Esophagus muscularis mucosa (tissue), 4 donors: ENCODE measurements at regions not wholly inside any gene's neighbourhood (a gene's known extent, or its start where the extent isn't known, plus 50 kb on each side); places are given as distances from the start of the nearest gene placed in this dataset.
A peak's percentile ranks its signal among the peaks of the same experiment; 100 is the strongest.

Experiments used
- DNase-seq: peaks from one replicate; pipeline ENCODE4 v3.0.0-alpha.2; 2017; ENCODE audit errors: extremely low spot score
- H3K27ac ChIP-seq, 4 donors: fragments of 200-600 bp; sonication (generic); replicated peaks in 1 of 4; 1 replicate in 3 of 4; 2 replicates in 1 of 4; pipeline ENCODE4 v1.5.1; 2016 to 2019; ENCODE audit warnings: mild to moderate bottlenecking in 1 of 4
- H3K27me3 ChIP-seq, 4 donors: fragments of 200-600 bp; sonication (generic); one replicate each; pipeline versions ENCODE4 v1.5.1 to v1.6.0; 2016 to 2019
- H3K36me3 ChIP-seq, 4 donors: fragments of 200-600 bp; sonication (generic); one replicate each; pipeline ENCODE4 v1.5.1; 2016 to 2019
- H3K4me1 ChIP-seq, 4 donors: fragments of 200-600 bp; sonication (generic); one replicate each; pipeline ENCODE4 v1.5.1; 2016 to 2019
- H3K4me3 ChIP-seq, 4 donors: fragments of 200-600 bp; sonication (generic); 1 replicate in 2 of 4; 2 replicates in 2 of 4; pipeline ENCODE4 v1.5.1; 2016 to 2019; ENCODE audit warnings: mild to moderate bottlenecking in 4 of 4, moderate library complexity in 1 of 4
- H3K9me3 ChIP-seq, 4 donors: fragments of 200-600 bp; sonication (generic); 1 replicate in 3 of 4; 2 replicates in 1 of 4; pipeline ENCODE4 v1.5.1; 2016 to 2019
- CTCF ChIP-seq, 3 experiments: fragments of 200-600 bp in 2 of 3; fragments of 450-650 bp in 1 of 3; sonication (generic) in 2 of 3; IDR thresholded peaks; one replicate each; pipeline ENCODE4 v1.5.1; 2017 to 2019; ENCODE audit warnings: antibody characterized with exemption in 3 of 3, mild to moderate bottlenecking in 2 of 3, moderate library complexity in 1 of 3
- EP300 ChIP-seq: sonication (generic); formaldehyde crosslinking; IDR thresholded peaks from one replicate; pipeline ENCODE4 v1.6.1; 2017; ENCODE audit warnings: antibody characterized with exemption
- POLR2A ChIP-seq: fragments of 450-650 bp; IDR thresholded peaks from one replicate; pipeline ENCODE4 v1.6.1; 2017; ENCODE audit warnings: antibody characterized with exemption, moderate library complexity, mild to moderate bottlenecking, low read depth
- POLR2AphosphoS5 ChIP-seq, 2 donors: sonication (generic); formaldehyde crosslinking; IDR thresholded peaks; one replicate each; pipeline ENCODE4 v1.6.1; 2017; ENCODE audit warnings: antibody characterized with exemption in 2 of 2
- WGBS: methylation state at CpG from one replicate; pipeline ENCODE4 v1.1.5; 2018; 5-methylcytosine and 5-hydroxymethylcytosine counted together
- intact Hi-C: fragments of 100-400 bp; cut with DNase I; formaldehyde crosslinking; loops from one replicate; pipeline ENCODE4 v1.15.1; 2023

GRCh38 chr5:74120585-74120984, 494.6 kb downstream of the ARHGEF28 start:
- peak; percentile 7 for DNase-seq
- TF ChIP-seq CTCF (IDR thresholded peaks at IDR 0.05) (no peak), POLR2A (no peak)
- 79% methylated on average over 3 of the region's 3 CpGs for WGBS
- Histone ChIP-seq H3K27me3 (no peaks in the 10 kb centered on the region), H3K9me3 (peaks cover 0 to 6% (median 0%) of the 10 kb centered on the region in 4 donors), H3K36me3 (no peaks in the 10 kb centered on the region), H3K4me1 (peaks cover 0 to 3% (median 0%) of the 10 kb centered on the region in 4 donors), H3K4me3 (no peak overlapping the region), H3K27ac (no peak overlapping the region)
- intact Hi-C loops: no loop called here

- WGBS: 65% methylated on average over 2 of the region's 2 CpGs
- H3K9me3 ChIP-seq: peaks cover 0 to 6% (median 0%) of the 10 kb centered on the region in 4 donors
- no peak overlapping the region for H3K27ac ChIP-seq
- H3K4me1 ChIP-seq: no peaks in the 10 kb centered on the region
- DNase-seq: peak; percentile 34
- no peak overlapping the region for H3K4me3 ChIP-seq
- intact Hi-C loops: no loop called here
- no peaks in the 10 kb centered on the region for H3K36me3 ChIP-seq
- no peaks in the 10 kb centered on the region for H3K27me3 ChIP-seq
- TF ChIP-seq EP300 (no peak), POLR2A (no peak), CTCF (IDR thresholded peaks at IDR 0.05) (no peak), POLR2AphosphoS5 (IDR thresholded peaks at IDR 0.05) (no peak)
Measured at GRCh38 chr5:74118071-74118470, 492.1 kb downstream of the ARHGEF28 start.

GRCh38 chr5:74116984-74117383, 491.0 kb downstream of the ARHGEF28 start:
- WGBS: 72% methylated on average over 3 of the region's 3 CpGs
- no peak overlapping the region for H3K27ac ChIP-seq
- peaks cover 0 to 6% (median 0%) of the 10 kb centered on the region in 4 donors for H3K9me3 ChIP-seq
- no peaks in the 10 kb centered on the region for H3K4me1 ChIP-seq
- H3K36me3 ChIP-seq: no peaks in the 10 kb centered on the region
- intact Hi-C loops: no loop called here
- H3K27me3 ChIP-seq: no peaks in the 10 kb centered on the region
- DNase-seq: peak; percentile 53
- no peak overlapping the region for H3K4me3 ChIP-seq
- TF ChIP-seq CTCF (IDR thresholded peaks at IDR 0.05) (no peak), POLR2A (no peak), EP300 (no peak), POLR2AphosphoS5 (IDR thresholded peaks at IDR 0.05) (no peak)

GRCh38 chr5:74116266-74116665, 490.3 kb downstream of the ARHGEF28 start:
- DNase-seq: peak; percentile 50
- 100% methylated on average over 1 of the region's 1 CpG for WGBS

More at GRCh38 chr5:74116266-74116665, 490.3 kb downstream of the ARHGEF28 start:
- no peaks in the 10 kb centered on the region for H3K27me3 ChIP-seq
- H3K27ac ChIP-seq: no peak overlapping the region
- H3K4me3 ChIP-seq: no peak overlapping the region
- H3K36me3 ChIP-seq: no peaks in the 10 kb centered on the region
- intact Hi-C loops: no loop called here
- TF ChIP-seq POLR2A (no peak), POLR2AphosphoS5 (IDR thresholded peaks at IDR 0.05) (no peak), CTCF (IDR thresholded peaks at IDR 0.05) (no peak), EP300 (no peak)
- H3K4me1 ChIP-seq: no peaks in the 10 kb centered on the region
- H3K9me3 ChIP-seq: peaks cover 0 to 6% (median 0%) of the 10 kb centered on the region in 4 donors
